ENCODE measurements at regions not wholly inside any gene's neighbourhood (a gene's known extent, or its start where the extent isn't known, plus 50 kb on each side); places are given as distances from the start of the nearest gene placed in this dataset.

DNA sequence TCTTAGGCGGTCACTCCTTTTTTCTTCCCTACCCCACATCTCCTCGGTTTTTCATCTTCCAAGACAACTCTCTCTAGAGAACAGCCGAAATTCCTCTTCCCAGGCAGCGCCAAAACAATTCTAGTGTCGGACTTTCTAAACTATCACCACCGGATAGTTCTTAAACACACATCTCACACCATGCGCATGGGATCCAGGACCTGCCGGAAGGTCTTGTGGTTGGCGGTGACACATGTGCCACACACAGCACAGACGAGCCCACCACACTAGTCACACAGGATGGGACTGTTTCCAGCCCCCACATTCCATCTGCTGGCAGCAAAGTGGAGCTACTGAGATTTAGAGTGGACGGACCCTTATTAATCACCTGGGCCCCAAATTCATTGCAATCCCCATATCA, 614.9 kb upstream of the CADM1 start:
- TF ChIP-seq, protein P1, sequence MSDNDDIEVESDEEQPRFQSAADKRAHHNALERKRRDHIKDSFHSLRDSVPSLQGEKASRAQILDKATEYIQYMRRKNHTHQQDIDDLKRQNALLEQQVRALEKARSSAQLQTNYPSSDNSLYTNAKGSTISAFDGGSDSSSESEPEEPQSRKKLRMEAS (IDR thresholded peaks at IDR 0.05) = no peak
- TF ChIP-seq, protein P2, sequence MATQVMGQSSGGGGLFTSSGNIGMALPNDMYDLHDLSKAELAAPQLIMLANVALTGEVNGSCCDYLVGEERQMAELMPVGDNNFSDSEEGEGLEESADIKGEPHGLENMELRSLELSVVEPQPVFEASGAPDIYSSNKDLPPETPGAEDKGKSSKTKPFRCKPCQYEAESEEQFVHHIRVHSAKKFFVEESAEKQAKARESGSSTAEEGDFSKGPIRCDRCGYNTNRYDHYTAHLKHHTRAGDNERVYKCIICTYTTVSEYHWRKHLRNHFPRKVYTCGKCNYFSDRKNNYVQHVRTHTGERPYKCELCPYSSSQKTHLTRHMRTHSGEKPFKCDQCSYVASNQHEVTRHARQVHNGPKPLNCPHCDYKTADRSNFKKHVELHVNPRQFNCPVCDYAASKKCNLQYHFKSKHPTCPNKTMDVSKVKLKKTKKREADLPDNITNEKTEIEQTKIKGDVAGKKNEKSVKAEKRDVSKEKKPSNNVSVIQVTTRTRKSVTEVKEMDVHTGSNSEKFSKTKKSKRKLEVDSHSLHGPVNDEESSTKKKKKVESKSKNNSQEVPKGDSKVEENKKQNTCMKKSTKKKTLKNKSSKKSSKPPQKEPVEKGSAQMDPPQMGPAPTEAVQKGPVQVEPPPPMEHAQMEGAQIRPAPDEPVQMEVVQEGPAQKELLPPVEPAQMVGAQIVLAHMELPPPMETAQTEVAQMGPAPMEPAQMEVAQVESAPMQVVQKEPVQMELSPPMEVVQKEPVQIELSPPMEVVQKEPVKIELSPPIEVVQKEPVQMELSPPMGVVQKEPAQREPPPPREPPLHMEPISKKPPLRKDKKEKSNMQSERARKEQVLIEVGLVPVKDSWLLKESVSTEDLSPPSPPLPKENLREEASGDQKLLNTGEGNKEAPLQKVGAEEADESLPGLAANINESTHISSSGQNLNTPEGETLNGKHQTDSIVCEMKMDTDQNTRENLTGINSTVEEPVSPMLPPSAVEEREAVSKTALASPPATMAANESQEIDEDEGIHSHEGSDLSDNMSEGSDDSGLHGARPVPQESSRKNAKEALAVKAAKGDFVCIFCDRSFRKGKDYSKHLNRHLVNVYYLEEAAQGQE (IDR thresholded peaks at IDR 0.05) = no peak
- no peak for TF ChIP-seq HNF4G (IDR thresholded peaks at IDR 0.05)
- TF ChIP-seq, protein P3, sequence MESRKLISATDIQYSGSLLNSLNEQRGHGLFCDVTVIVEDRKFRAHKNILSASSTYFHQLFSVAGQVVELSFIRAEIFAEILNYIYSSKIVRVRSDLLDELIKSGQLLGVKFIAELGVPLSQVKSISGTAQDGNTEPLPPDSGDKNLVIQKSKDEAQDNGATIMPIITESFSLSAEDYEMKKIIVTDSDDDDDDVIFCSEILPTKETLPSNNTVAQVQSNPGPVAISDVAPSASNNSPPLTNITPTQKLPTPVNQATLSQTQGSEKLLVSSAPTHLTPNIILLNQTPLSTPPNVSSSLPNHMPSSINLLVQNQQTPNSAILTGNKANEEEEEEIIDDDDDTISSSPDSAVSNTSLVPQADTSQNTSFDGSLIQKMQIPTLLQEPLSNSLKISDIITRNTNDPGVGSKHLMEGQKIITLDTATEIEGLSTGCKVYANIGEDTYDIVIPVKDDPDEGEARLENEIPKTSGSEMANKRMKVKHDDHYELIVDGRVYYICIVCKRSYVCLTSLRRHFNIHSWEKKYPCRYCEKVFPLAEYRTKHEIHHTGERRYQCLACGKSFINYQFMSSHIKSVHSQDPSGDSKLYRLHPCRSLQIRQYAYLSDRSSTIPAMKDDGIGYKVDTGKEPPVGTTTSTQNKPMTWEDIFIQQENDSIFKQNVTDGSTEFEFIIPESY (IDR thresholded peaks at IDR 0.05) = no peak
- TF ChIP-seq RAD21 (IDR thresholded peaks at IDR 0.05) = no peak
- TF ChIP-seq GABPA (IDR thresholded peaks at IDR 0.05 in 1 of 2, conservative IDR thresholded peaks at IDR 0.05 in 1 of 2) = no peak
- TF ChIP-seq, protein P4, sequence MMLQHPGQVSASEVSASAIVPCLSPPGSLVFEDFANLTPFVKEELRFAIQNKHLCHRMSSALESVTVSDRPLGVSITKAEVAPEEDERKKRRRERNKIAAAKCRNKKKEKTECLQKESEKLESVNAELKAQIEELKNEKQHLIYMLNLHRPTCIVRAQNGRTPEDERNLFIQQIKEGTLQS (IDR thresholded peaks at IDR 0.05) = no peak
- TF ChIP-seq, protein P5, sequence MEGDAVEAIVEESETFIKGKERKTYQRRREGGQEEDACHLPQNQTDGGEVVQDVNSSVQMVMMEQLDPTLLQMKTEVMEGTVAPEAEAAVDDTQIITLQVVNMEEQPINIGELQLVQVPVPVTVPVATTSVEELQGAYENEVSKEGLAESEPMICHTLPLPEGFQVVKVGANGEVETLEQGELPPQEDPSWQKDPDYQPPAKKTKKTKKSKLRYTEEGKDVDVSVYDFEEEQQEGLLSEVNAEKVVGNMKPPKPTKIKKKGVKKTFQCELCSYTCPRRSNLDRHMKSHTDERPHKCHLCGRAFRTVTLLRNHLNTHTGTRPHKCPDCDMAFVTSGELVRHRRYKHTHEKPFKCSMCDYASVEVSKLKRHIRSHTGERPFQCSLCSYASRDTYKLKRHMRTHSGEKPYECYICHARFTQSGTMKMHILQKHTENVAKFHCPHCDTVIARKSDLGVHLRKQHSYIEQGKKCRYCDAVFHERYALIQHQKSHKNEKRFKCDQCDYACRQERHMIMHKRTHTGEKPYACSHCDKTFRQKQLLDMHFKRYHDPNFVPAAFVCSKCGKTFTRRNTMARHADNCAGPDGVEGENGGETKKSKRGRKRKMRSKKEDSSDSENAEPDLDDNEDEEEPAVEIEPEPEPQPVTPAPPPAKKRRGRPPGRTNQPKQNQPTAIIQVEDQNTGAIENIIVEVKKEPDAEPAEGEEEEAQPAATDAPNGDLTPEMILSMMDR (IDR thresholded peaks at IDR 0.05; ENCODE audit: low read depth, low read length, missing input control) = no peak
- DNase-seq (ENCODE audit: low spot score) = no peak
- Histone ChIP-seq H3K4me3 (ENCODE audit: low read depth in 1 of 3, low read length in 3 of 3) (no peak overlapping the region), H3K9me3 (ENCODE audit: control insufficient read depth in 4 of 4, low read length in 3 of 4) (no peaks in the 10 kb centered on the region), H3K36me3 (ENCODE audit: control insufficient read depth in 4 of 4, insufficient read depth in 3 of 4, low read depth in 1 of 4, low read length in 3 of 4) (no peaks in the 10 kb centered on the region), H3K9ac (ENCODE audit: low read depth in 1 of 2, low read length in 2 of 2) (no peak overlapping the region), H3K27ac (ENCODE audit: low read depth in 1 of 2, low read length in 2 of 2) (no peak overlapping the region), H3K4me1 (ENCODE audit: control insufficient read depth in 4 of 4, insufficient read depth in 4 of 4, low read length in 3 of 4) (no peaks in the 10 kb centered on the region), H3K27me3 (ENCODE audit: control insufficient read depth in 4 of 4, insufficient read depth in 4 of 4, low read length in 3 of 4) (no peaks in the 10 kb centered on the region)
- 88% methylated on average over 11 of the region's 11 CpGs for WGBS

DNA sequence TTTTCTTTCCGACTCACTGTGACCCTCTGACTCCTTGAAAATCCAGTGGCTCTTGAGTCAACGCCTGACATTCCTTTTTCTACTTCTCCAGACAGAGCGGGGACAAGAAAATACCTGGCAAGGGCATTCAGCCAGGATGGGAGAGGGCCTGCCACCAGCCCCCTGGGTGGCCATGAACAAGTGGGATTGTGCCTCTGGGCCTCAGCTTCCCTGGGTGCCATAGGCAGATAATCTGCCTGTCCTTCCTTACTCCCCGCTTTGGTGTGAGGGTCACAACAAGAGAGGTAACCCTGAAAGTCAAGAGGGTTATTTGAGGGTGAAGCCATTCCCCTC, 613.9 kb upstream of the CADM1 start:
- no peak for DNase-seq (ENCODE audit: low spot score)
- no peak for TF ChIP-seq RXRA (IDR thresholded peaks at IDR 0.05)
- TF ChIP-seq, protein P4 (IDR thresholded peaks at IDR 0.05) = no peak
- TF ChIP-seq HNF4G (IDR thresholded peaks at IDR 0.05) = no peak
- TF ChIP-seq, protein P1 (IDR thresholded peaks at IDR 0.05) = no peak
- TF ChIP-seq JUND (IDR thresholded peaks at IDR 0.05) = no peak
- no peak for TF ChIP-seq SP1 (IDR thresholded peaks at IDR 0.05)

More for the DNA sequence above, 613.9 kb upstream of the CADM1 start:
- Histone ChIP-seq H3K9me3 (ENCODE audit: control insufficient read depth in 4 of 4, low read length in 3 of 4) (peaks cover 0 to 7% (median 3%) of the 10 kb centered on the region in 4 donors), H3K4me3 (ENCODE audit: low read depth in 1 of 3, low read length in 3 of 3) (no peak overlapping the region), H3K36me3 (ENCODE audit: control insufficient read depth in 4 of 4, insufficient read depth in 3 of 4, low read depth in 1 of 4, low read length in 3 of 4) (no peaks in the 10 kb centered on the region), H3K27ac (ENCODE audit: low read depth in 1 of 2, low read length in 2 of 2) (no peak overlapping the region), H3K27me3 (ENCODE audit: control insufficient read depth in 4 of 4, insufficient read depth in 4 of 4, low read length in 3 of 4) (no peaks in the 10 kb centered on the region), H3K4me1 (ENCODE audit: control insufficient read depth in 4 of 4, insufficient read depth in 4 of 4, low read length in 3 of 4) (no peaks in the 10 kb centered on the region), H3K9ac (ENCODE audit: low read depth in 1 of 2, low read length in 2 of 2) (no peak overlapping the region)
- 74% methylated on average over 4 of the region's 4 CpGs for WGBS
